GM13977 (cell line): ENCODE measurements at regions not wholly inside any gene's neighbourhood (a gene's known extent, or its start where the extent isn't known, plus 50 kb on each side); places are given as distances from the start of the nearest gene placed in this dataset.

Experiments
- DNase-seq: peaks from one replicate; pipeline ENCODE4 v3.0.0; 2012; ENCODE audit warnings: low spot score
- in situ Hi-C: fragments of 300-500 bp; cut with MboI; formaldehyde crosslinking; loops from one replicate; pipeline ENCODE4 v1.12.0; 2022; ENCODE audit warnings: low sequenced_read_pairs, low pct_unique_long_range_greater_than_20kb, mixed read lengths, inconsistent platforms; ENCODE audit not compliant: unreplicated experiment
- TF ChIP-seq, protein P1 (sequence below): IDR thresholded peaks from 2 replicates; pipeline ENCODE4 v1.5.1; 2012; ENCODE audit warnings: mild to moderate bottlenecking, control low read depth; ENCODE audit not compliant: insufficient read depth; ENCODE audit errors: extremely low read depth, missing control alignments

DNA sequence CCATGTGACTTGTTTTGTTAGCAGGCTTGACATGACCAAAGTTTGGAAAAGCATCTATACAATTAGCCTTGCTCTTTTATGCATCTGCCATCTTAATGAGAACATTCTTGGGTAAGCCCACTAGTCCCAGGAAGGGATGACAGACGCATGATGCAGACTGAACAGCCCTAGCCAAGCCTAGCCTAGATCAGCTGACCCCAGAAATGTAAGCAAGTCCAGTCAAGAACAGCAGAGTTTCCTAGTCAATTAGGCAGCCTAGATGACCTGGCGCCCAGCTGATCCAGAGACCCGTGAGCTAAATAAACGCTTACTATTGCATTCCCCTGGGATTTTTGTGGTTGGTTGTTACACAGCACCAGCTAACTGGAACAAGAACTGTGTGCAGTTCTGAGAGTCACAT is 457.9 kb downstream of the BCOR start:
- no peak for DNase-seq
- TF ChIP-seq, protein P1, sequence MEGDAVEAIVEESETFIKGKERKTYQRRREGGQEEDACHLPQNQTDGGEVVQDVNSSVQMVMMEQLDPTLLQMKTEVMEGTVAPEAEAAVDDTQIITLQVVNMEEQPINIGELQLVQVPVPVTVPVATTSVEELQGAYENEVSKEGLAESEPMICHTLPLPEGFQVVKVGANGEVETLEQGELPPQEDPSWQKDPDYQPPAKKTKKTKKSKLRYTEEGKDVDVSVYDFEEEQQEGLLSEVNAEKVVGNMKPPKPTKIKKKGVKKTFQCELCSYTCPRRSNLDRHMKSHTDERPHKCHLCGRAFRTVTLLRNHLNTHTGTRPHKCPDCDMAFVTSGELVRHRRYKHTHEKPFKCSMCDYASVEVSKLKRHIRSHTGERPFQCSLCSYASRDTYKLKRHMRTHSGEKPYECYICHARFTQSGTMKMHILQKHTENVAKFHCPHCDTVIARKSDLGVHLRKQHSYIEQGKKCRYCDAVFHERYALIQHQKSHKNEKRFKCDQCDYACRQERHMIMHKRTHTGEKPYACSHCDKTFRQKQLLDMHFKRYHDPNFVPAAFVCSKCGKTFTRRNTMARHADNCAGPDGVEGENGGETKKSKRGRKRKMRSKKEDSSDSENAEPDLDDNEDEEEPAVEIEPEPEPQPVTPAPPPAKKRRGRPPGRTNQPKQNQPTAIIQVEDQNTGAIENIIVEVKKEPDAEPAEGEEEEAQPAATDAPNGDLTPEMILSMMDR = no peak
- in situ Hi-C loops = no loop called here

DNA sequence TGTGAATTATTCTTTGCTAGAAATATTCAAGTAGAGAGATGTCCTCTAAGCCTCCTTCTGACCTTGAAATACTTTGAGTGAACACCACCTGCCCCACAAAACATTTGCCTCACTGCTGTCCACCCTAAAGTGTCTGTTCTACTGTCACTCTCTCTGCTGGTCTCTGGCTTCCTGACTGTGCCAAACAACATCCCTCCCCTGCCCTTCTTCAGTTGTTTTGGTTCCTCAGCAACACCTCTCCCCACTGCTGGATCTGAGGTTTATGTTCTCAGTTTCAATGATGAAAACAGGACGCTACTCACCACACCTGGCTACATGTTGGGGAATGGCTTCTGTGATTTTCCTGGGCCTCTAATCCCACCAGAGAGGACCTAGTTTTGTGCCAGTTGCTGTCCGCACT is 456.9 kb downstream of the BCOR start:
- no peak for DNase-seq
- TF ChIP-seq, protein P1 = no peak
- in situ Hi-C loops = no loop called here

DNA sequence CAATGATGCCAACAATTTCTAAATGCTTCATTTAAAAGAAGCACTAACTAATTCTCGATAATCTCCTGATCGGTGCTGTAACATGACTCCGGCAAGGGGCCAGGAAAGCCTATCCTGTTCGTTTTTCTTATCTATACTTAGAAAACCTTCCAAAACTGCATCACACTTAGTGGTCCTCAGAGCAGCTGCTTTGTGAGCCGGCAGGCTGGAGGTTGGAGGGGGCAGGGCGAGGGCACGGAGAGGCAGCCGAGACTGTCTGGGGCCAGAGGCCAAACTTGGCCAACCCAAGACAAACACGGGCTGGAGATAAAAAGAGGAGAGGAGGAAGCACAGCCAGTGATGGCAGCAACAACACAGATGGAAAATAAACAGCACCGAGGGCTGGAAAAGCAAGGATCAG is 455.7 kb downstream of the BCOR start:
- in situ Hi-C loops = no loop called here
- TF ChIP-seq, protein P1 = no peak
- DNase-seq = no peak

DNA sequence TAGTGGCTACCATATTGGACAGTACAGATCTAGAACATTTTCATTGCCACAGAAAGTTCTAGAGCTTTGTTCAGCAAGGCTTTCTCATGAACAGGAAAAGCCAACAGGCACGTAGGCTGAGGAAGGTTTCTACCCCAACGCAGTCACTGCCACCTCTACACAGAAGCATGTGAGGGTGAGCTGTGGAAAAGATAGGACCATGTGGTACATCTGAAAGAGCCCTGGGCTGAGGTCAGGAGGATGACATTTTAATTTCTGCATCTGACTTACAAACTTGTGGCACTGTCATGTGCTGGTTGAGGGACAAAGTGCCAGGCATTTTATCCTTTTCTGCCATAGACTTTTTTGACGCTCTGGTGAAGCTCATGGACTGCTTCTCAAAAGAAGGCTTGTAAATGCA is 454.2 kb downstream of the BCOR start:
- no peak for DNase-seq
- TF ChIP-seq, protein P1 = no peak
- in situ Hi-C loops = no loop called here

DNA sequence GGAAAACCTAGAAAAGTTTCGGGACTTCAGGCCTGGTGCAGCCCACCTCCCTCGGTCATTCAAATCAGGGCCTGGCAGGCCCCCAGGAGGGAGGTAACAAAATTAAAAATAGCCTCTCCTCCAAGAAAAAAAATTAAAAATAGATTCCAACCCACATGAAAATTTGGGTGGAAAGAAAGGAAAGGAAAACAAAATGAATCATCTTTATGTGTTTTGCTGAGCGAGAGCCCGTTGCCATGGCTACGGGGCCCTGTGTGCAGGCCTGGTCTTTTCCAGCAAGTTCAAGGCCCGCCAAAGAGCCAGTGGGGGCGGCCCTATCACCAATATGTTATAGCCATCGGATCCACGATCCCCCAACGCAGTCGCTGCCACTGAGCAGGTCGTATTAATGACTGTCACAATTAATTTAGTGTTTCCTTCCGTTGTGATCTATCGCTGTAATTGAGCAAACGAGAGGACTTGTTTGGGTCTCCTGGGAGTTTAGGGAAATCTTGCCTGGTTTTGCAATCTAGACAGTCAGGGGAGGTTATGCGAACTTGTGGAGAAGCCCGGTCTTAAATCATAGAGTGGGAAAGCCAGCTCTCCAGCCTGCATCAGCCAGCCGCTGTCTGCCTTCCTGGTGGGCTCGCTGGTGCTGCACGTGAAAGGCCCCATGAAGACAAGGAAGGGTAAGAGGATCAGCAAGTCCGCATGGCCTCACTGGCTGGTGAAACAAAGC is 452.4 kb downstream of the BCOR start:
- no peak for DNase-seq
- in situ Hi-C loops = no loop called here
- TF ChIP-seq, protein P1 = no peak

DNA sequence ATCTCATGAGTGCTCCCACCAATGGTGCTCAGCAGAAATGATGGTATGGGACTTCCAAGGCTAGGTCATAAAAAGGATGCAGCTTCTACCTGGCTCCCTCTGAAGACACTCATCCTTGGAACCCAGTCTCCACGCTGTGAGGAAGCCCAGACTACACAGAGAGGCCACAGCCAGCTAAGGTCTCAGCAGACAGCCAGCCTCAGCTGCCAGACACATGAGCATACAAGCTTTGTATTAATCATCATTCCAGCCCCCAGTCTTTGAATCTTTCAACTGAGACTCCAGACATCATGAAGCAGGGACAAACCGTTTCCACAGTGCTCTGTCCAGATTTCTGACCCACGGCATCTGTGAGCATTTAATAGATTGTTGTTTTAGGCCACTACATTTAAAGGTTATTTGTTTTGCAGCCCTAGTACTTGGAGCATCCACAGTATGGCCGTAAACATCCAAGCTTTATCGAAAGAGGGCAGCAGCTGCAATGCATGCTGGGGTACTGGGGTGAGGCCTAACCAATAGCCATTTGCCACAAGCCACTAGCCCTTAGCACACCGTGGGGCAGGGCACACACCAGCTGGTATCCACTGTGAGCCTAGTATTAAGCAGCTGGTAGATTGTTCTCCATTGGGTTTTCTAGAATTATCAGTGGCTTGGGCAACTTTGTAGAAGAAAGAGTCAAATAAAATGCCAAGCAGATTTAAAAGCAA is 449.1 kb downstream of the BCOR start:
- in situ Hi-C loops = no loop called here
- no peak for DNase-seq
- TF ChIP-seq, protein P1 = no peak
